ENCODE measurements at regions not wholly inside any gene's neighbourhood (a gene's known extent, or its start where the extent isn't known, plus 50 kb on each side); places are given as distances from the start of the nearest gene placed in this dataset.

- TF ChIP-seq ZNF274 (IDR thresholded peaks at IDR 0.05; ENCODE audit: low read depth, low read length) (no peak), YY1 (IDR thresholded peaks at IDR 0.05; ENCODE audit: insufficient read depth, insufficient read length) (no peak)
Measured at GRCh38 chr3:154013736-154014135, 107.5 kb upstream of the ARHGEF26 start.

All from NT2/D1 (cell line).